ENCODE measurements at regions not wholly inside any gene's neighbourhood (a gene's known extent, or its start where the extent isn't known, plus 50 kb on each side); places are given as distances from the start of the nearest gene placed in this dataset.

- no peak for TF ChIP-seq SIN3A (IDR thresholded peaks at IDR 0.05; ENCODE audit: borderline replicate concordance, insufficient read depth, low read depth, low read length)
- no peak for TF ChIP-seq CTCF (IDR thresholded peaks at IDR 0.05)
- TF ChIP-seq REST (IDR thresholded peaks at IDR 0.05; ENCODE audit: insufficient read depth in 1 of 2, low read depth in 2 of 2, low read length in 1 of 2), result no peak
- TF ChIP-seq POLR2AphosphoS5 (IDR thresholded peaks at IDR 0.05; ENCODE audit: low read depth, low read length), result no peak
- TF ChIP-seq TCF7L2 (IDR thresholded peaks at IDR 0.05; ENCODE audit: low read depth, low read length), result no peak
Observed at GRCh38 chr16:55273959-55274358, 50.0 kb upstream of the IRX6 start.

Measured in Panc1 (cell line).